HG03139 (cell line): ENCODE measurements at regions not wholly inside any gene's neighbourhood (a gene's known extent, or its start where the extent isn't known, plus 50 kb on each side); places are given as distances from the start of the nearest gene placed in this dataset.

ENCODE experiments used
- ATAC-seq: cut with Tn5 transposase; IDR thresholded peaks from one replicate; pipeline ENCODE4 v1.9.1; 2021; ENCODE audit not compliant: unreplicated experiment

DNA sequence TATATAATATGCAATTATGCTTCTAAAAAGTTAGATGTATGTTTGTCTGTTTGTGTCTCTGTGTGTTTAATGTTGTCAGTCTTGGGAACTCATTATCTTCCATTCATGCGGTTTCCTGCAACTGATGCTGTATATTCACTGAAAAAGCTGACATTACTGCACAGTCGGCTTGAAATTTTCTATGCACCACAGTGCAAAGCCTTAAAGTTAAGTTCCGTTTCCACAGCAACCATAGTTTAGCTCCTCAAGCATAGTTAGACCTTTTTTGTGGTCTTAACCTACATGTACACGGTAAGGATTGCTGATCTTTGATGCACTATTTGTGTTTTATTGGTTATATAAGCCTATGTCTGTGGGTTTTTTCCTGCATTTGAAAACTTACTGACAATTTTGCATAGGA lies 309.4 kb downstream of the KCNC2 start:
- no peak for ATAC-seq

DNA sequence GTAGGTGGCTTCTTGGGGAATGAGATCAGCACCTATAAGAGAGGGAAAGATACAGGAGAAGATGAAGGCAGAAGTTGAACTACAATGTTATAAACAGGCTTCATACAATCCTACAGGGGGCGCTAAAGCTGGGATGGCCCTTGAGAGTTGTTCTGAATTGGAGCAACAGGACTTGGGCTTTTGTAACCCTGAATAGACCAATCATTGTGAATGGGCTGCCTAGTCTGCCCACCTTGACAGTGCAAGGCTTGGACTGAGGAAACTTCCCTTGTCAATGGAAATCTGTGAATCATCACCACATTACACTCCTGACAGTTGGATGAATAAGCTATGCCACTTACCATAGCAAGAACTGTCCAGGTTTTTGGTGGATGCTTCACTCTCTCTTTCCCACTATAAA lies 306.1 kb downstream of the KCNC2 start:
- no peak for ATAC-seq

DNA sequence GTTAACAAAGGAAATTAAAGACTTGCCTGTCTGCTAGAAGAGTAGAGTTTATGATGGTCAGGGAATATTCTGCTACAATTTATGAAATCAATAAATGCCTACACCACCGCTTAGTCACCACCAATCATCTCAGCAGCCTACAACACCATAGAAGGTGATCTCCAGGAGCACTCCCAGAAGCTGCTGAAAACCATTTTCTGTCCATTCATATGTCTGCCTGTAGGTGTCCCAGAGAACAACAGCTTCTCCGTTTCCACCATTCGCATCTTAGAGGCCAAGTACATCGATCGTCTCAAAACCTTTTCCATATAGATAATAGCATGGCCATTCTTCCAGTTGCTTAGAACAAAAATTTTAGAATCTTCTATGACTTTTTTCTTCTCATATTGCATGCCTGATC lies 303.4 kb downstream of the KCNC2 start:
- ATAC-seq, result no peak

DNA sequence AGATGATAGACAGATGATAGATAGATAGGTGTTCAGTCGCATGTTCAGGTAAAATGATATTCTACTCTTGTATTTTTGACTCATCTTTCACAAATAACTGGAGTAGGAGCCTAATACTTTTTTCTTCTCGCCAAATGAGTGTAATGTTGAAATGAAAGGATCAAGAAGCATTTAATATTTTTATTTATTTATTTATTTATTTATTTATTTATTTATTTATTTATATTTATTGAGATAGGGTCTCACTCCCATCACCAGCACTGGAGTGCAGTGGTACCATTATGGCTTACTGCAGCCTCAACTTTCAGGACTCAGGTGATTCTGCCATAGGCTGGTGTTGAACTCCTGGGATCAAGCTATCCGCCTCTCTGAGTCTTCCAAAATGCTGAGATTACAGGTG lies 298.8 kb downstream of the KCNC2 start:
- no peak for ATAC-seq

DNA sequence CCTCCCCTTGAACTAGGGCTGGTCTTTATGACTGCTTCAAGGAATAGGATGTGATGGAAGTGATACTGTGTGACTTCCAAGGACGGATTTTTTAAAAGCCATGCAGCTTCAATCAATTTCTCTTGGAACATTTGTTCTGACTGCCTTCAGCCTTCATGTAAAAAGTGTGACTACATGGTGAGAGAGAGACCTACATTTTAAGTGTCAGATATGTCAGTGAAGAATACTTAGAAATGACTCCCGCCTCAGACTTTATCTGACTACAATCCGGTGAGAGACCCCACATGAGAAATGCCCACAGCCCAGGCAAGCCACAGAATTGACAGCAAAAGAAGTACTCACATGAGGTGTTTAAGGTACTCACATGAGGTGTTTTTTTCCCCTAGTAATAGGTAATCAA lies 295.3 kb downstream of the KCNC2 start:
- no peak for ATAC-seq

DNA sequence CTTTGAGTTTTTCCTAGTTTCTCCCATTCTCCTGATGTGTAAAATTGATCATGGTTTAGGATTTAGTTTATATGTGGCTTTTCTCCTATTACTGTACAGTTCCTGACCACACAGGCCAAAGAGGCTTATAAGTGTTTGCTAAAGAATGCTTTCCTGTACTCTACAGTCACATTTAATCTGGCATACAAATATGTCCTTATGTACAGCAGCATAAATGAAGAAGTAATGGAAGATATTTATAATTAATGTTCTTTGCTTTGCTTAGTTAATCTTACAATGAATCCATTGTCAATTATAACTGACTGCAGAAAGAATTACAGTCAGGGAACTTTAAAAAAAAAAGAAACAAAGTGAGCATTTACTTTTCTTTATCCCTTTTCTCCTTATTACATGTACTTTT lies 293.9 kb downstream of the KCNC2 start:
- ATAC-seq, result no peak

DNA sequence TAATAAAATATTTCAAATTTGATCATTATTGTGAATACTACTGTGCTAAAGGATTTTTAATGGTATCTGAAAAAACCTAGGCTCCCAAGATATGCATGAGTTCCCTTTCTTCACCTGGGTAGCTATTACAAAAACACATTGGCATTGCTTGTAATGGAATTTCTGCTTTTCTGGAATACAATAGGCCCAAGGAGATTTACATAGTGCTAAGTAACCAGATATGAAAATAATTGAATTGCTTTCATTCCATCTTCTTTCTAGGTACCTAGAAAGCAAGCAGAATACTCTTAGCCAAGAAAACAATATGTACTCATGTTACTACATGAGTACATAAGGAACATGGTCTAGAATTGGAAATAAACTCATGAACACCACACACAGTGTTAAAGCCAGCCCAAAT lies 291.9 kb downstream of the KCNC2 start:
- no peak for ATAC-seq

DNA sequence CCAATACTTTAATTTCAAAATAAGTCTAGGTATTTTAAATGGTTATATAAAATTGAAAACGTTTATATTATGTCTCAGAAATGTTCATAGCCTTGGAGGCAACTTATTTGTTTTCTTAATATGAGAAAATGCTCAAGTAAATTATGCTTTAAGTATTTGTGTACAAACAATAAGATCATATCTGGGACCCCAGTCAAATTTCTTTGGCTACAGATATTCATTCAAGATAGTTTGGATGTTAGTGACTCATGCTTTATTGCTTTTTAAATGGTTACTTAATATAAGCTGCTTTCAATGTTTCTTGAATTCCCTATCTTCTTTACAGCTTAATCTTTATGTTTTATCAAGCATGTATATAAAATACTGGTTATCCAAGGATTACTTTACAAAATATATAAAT lies 291.3 kb downstream of the KCNC2 start:
- ATAC-seq, result no peak

DNA sequence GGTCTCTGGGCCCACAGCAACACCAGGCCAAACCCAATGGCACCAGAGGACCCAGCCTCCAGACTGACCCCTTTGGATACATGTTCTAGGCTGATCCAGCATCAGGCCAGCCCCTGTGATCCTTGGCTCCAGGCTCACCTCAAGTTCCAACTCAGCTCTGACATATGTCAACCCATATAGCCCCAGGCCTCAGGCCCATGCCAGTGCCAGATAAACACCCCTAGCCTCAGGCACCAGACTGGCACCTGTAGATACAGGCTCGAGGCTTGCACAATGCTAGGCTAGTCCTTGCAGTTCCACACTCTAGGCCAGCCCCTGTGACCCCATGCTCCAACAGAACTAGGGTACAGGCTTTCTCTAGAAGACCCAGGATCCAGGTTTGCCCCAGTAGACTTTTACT lies 287.5 kb downstream of the KCNC2 start:
- no peak for ATAC-seq

DNA sequence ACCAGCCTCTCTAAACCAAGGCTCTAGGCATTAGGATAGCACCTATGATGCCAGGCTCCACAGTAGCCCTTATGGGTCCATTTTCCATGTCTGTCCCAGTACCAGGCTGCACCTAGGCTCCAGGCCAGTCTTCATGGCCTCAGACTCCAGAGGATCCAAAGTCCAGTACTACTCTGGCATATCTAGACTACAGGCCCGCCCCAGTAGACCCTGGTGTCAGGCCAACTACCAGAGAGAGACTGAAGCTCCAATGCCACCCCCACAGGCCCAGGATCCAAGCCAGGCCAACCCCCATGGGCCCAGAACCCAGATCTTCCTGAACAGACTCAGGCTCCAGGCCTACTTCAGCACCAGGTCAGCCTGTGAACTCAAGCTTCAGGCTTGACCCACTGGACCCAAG lies 287.0 kb downstream of the KCNC2 start:
- no peak for ATAC-seq

DNA sequence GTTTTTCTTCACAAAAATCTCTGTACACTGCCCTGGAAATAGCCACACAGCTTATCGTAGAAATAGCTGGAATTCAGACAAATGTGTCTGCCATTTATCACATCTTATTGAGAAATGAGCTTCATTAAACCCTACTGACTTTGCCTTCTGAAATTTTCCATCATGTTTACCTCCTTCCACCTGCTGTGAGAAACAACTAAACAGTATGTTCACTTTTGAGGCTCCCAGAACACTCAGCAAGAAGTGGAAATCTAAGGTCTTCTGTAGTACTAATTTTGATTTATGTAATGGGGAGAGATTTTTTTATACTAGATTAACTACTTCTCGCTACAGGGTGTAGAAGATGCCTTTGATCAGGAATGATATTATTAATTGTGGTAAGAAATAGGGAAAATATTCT lies 268.0 kb downstream of the KCNC2 start:
- ATAC-seq, result no peak

DNA sequence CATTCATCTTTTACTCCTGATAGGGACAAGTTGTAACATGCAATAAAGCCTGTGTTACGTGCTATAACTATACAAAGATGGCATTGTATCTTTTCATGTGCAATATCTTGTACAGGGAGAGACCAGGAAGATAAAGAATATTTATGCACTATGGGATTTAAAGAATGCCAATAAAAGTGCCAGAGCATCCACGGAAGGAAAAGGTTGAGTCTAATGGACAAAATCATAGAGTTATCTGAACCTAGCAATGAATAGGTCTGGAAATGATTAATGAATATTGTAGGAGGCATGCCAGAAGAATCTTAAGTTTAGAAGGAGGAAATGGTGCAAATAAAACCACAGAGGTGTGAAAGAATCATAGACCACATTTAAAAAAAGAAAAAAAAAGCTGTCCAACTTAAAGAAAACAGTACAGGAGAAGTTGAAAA lies 263.9 kb downstream of the KCNC2 start:
- no peak for ATAC-seq

DNA sequence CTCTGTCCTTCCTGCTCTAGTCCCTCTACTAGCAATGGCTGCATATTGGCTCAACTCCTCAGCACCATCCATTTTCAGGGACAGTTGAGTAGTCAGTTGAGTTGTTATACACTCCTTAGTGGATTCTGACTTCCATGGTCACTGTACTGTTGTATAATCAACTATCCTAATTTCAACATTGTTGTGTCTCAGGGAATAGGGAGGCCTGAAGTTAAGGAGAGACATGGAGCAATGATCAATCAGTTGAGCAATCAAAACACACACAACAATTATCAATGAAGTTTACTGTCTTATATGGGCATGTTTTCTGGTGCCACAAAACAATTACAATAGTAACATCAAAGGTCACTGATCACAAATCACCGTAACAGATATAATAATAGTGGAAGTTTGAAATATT lies 255.9 kb downstream of the KCNC2 start:
- no peak for ATAC-seq

DNA sequence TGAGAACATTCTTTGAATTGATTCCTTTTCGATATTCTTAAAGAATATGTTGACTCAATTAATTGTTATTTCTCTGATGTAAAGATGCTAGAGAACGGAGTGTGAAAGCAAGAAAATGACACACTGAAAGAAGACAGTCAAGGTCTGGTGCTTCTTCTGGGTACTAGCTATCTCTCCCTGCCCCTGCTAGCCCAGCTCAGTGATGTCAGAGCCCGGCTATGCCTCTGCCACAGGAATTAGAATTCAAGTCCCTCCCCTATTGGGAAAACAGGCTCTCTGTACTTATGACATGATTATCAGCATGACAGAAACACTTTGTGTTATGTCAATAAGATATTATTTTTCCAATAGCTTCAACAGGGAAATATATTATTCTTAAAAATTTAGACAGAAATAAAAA lies 252.4 kb downstream of the KCNC2 start:
- ATAC-seq, result no peak

DNA sequence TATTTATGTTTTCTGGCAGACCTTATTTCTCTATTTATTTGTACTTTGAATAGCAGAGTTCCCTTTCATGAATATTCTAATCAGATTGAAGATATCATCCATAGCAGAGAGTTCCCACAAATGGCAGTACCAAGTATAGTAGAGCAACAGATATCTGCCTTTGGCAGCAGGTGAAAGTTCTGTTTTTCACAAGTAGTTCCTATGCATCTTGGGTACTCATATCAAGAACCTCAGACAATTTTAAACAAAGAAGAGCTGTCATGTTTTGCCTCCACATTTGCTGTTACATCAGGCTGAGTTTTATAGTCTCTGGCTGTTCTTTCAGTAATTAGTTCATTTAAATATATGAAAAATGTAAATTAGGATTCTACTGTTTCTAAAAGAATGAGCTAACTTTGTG lies 252.0 kb downstream of the KCNC2 start:
- no peak for ATAC-seq

DNA sequence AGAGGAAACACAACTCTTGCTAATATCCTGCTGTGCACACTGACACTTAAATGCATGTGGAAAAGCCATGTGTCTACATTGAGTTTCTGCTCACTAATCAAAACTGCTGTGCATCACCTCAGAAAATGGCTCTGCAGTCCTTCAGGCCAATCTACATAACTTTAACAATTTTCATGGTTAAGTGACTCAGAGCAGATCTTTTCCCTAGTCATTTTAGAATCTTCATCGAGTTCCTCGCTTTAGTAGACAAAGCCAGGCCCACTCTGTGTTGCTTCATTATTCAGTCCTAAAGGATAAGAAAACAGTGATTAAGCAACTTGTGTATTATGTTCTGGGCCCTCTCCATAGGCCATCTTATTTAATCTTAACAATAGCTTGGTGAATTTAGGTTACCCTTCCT lies 250.0 kb downstream of the KCNC2 start:
- no peak for ATAC-seq

DNA sequence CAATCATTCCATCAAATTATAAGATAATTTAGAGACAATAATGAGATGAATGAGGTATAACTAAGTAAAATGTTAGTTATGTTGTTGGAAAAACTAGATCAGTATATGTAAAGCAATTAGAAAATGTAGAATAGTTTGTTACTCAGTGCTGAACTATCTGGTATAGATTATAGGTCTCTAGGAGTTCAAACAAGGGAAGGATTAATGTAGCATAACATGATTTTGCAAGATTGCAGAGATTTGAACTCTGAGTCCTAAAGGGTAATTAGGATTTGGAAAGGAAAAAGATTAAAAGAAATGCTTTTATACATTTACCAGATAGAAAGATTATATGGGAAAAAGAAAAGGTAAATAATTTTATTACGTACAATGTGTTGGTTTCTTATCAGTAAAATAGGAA lies 246.3 kb downstream of the KCNC2 start:
- no peak for ATAC-seq

DNA sequence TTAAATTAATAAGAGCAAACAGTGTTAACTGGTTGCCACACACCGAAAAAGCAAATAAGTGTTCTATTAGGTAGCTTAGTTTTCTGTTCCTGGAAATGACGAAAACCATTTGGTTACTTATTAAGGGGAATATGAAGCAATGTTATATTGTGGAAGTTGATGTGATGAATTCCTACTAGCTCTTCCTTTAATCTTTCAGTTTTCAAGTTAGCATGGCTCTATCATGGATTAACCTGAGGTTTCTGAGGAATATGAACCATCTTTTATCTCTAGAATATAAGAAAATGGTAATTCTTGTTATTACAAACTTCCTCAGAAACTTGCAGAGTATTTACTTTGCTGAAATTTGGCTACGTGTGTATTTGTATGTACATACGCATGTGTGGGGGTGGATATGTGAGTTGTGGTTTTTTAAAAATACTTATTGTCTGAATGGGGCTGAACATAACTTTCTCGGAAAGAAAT lies 245.7 kb downstream of the KCNC2 start:
- ATAC-seq, result no peak

DNA sequence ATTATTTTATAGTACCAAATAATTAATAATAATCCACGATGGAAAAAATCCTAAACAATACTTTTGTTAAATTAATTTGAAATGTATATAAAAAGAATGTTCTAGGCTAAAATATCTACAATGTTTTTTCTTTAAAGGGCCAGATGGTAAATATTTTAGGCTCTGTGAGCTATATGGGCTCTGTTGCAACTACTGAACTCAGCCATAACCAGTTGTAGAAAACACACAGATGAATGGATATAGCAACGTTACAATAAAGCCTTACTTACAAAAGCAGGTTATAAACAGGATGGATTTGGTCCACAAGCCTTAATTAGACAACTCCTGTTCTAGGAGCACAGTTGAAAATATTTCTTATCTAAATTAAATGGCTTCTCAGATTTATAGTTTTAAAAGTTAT lies 245.2 kb downstream of the KCNC2 start:
- no peak for ATAC-seq

DNA sequence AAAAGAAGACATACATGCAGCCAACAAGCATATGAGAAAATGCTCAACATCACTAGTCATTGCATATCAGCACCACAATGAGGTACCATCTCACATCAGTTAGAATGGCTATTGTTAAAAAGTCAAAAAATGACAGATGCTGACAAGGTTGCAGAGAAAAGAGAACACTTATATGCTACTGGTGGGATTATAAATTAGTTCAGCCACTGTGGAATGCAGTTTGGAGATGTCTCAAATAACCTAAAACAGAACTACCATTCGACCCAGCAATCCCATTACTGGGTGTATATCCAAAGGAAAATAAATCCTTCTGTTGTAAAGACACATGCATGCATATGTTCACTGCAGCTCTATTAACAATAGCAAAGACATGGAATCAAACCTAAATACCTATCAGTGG lies 238.4 kb downstream of the KCNC2 start:
- no peak for ATAC-seq

DNA sequence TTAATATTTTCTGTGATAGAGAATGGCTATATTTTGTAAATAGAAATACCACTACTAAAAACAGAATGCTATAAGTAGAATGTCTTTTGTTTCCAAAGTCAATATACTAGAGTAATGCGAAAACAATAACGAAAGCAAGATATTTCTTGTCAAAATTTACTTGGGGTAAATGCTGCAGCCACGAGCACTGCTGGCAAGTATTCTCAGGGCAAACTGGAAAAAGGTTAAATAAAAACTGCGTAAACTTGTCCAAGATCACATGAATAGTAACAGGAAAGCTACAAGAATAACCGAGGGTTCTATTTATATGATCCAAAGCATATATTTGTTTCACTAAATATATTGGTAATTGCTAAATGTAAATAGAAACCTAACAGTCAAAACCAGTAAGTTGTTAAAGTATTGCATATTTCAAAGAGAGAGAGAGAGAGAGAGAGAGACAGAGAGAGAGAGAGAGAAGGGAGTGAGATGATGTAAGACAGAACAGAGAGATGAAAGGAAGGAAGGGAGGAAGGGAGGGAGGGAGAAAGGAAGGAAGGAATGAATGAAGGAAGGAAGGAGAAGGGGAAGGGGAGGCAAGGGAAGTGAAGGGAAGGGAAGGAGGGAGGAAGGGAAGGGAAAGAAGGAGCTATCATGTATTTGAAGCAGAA lies 231.7 kb downstream of the KCNC2 start:
- ATAC-seq, result no peak

DNA sequence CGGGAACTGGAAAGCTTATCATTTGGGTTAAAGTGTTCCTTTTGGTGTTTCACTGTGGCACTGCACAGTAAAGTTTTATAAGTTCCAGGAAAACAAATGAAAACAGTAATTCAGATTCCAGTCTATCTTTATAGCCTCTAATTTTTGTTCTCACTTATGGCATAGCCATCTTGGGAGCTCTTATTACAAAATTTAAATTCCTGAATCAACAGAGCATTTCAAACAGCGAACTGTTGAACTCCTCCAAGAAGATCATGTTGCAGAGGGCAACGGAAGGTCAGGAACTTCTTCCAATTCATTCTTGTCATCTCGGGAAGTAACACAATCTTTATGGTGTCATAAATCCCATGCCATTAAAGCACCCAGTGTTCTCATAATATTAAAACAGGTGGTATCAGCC lies 229.1 kb downstream of the KCNC2 start:
- no peak for ATAC-seq

DNA sequence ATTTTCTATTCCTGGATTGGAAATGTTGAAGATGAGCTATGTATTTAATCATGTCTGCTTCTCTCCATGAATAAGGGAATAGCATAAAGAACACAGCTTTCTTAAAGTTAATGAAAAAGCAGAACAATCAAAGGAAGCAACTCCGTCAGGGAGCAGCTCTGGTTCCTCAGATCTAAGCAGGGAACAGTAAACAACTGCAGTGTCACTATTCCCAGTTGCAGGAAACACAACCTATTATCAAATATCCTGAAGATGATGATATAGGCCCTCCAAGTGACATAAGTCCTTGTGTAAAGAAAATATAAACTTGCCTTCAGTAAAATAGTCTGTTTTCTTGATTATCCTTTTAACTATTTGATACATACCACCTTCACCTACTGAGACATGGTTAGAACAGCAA lies 228.1 kb downstream of the KCNC2 start:
- no peak for ATAC-seq

DNA sequence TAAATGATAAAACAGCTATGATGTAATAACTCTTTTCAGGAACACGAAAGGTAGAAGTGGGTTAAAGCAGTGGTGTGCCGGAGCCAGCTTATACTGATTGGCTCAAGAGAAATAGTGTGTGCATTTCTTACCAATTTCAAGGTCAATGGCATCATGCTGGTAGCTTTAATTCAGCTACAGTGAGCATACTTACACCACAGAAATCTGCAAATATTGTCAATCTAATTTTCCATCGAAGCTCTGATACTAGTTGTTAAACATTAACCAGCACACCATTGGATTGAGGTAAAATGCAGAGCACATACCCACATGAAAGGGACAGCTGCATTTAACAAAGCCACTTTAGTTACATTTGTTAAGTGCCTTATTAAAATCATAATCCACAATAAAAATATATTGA lies 225.7 kb downstream of the KCNC2 start:
- no peak for ATAC-seq
